NCI-H2196 treated with DMSO at 0.1 percent for 48 hours (cell line): ENCODE measurements at regions not wholly inside any gene's neighbourhood (a gene's known extent, or its start where the extent isn't known, plus 50 kb on each side); places are given as distances from the start of the nearest gene placed in this dataset.
"Not testable (repeated sequence)": the region's sequence is repeated elsewhere in the genome, so short reads cannot be mapped to it uniquely, and the experiment has no call there.

Source experiments
- DNase-seq: peaks from one replicate; lab custom pipeline; 2025; ENCODE audit not compliant: unreplicated experiment; lab: John Stamatoyannopoulos, UW

GRCh38 chr14:101634850-101635748 lies 73.8 kb downstream of the DIO3 start:
- DNase-seq = no peak

GRCh38 chr14:101635749-101636560 lies 74.7 kb downstream of the DIO3 start:
- no peak for DNase-seq

DNA sequence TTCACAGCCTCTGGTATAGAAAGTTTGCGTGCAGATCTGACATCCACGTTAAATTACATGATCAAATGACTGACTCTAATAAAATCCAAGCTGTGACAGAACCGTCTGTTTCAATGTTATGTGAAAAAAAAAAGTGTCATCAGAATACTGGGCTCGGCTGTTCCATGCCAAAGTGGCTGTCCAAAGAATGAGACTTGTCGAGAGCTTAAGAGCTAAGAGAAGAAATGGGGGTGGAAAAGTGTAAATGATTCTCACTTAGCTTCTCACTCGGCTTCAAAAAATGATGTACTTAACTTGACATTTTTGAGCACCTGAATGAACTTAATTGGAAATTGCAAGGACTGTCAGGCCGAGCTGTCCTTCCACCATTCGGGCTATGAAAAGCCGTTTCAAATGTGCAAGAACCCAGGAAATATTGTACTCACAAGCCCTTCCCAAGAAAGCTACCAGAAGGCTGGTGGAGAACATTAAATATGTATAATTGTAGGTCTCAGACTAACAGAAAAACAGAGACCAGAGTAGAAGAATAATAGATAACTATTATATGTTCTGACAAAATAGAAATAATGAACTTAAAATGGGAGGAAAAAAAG lies 78.0 kb downstream of the DIO3 start:
- DNase-seq = no peak

- no peak for DNase-seq
Observed at GRCh38 chr14:101643651-101644050, 82.4 kb downstream of the DIO3 start.

DNA sequence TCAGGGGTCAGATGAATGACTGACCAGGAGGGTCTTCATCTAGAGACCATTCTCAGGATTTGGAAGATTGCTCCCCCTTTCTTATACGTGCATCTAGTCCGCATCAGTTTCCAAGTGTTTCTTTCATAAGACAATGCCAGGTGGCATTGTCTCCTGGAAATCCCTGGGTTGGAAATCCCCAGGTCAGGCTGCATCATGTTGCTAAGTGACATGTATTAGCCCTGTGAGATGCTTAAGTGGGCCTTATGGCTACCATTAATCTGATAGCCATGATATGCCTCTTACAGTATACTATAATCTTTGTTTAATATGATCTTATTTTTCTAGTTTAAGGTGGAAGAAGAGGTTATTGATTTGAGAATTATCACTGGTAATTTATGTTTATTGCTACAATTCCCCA lies 92.8 kb downstream of the DIO3 start:
- no peak for DNase-seq

GRCh38 chr14:101657372-101657771 lies 96.1 kb downstream of the DIO3 start:
- no peak for DNase-seq

DNA sequence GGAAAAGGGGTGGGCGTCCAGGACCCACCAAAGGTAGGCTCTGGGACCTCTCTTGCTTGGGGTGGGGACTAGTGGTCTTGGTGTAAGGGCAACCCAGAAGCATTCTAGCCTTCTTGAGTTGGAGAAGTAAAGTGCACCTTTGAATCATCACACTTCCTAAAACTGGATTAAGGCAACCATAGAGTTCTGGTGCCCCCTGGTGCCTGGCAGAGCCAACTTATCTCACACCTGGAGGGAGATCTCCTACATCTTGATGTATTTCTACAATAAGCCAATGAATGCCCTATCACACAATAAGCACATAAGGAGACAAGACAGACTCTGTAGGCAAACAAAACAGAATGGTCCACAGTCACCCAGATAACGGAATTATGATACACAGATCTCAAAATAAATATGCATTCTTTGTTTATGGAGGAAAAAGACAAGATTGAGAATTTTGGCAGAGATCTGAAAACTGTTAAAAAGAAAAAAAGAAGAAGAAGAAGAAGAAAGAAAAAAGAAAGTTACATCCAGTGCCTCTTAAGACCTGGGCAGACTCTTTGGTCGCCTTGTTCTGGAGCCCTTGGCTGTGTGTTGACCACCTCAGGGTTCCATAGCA lies 95.9 kb upstream of the PPP2R5C start:
- DNase-seq = peak; percentile 0

GRCh38 chr14:101666264-101666663 lies 95.2 kb upstream of the PPP2R5C start:
- DNase-seq = no peak

DNA sequence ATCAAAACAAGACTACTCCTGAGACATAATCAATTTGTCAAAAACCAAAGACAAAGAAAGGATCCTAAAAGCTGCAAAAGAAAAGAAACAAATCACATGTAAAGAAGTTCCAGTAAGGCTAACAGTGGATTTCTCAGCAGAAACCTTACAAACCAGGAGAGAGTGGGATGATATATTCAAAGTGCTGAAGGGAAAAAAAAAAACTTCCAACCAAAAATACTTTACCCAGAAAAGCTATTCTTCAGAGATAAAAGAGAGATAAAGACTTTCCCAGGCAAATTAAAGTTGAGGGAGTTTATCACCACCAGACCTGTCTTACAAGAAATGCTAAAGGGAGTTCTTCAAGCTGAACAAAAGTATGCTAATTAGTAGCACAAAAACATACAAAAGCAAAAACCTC lies 91.9 kb upstream of the PPP2R5C start:
- DNase-seq = no peak

- DNase-seq = no peak
Observed at GRCh38 chr14:101673873-101674272, 87.6 kb upstream of the PPP2R5C start.

GRCh38 chr14:101675835-101676234 lies 85.7 kb upstream of the PPP2R5C start:
- not testable (repeated sequence) for DNase-seq

DNA sequence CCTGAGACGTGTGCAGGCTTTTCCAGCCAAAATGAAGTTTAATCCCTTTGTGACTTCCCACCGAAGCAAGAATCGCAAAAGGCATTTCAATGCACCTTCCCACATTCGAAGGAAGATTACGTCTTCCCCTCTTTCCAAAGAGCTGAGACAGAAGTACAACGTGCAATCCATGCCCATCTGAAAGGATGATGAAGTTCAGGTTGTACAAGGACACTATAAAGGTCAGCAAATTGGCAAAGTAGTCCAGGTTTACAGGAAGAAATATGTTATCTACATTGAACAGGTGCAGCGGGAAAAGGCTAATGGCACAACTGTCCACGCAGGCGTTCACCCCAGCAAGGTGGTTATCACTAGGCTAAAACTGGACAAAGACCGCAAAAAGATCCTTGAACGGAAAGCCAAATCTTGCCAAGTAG lies 83.6 kb upstream of the PPP2R5C start:
- not testable (repeated sequence) for DNase-seq

DNA sequence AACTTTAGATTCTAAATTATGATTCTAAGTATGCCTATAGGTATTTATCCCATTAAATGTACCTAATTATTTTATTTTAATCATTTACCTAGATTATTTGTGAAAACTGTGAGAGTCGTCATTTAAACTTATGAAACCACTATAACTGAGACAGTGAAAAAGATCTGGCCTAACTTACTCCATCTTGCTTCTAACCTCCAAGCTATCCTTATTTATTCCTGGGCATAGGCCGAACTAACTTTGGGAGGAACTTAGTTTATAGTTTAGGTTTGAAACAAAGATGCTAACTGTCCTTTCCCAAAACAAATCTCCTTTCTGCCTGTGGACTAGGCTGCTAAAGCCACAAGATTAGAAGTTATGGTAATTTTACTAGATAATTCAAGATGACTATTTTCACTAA lies 79.7 kb upstream of the PPP2R5C start:
- no peak for DNase-seq

DNA sequence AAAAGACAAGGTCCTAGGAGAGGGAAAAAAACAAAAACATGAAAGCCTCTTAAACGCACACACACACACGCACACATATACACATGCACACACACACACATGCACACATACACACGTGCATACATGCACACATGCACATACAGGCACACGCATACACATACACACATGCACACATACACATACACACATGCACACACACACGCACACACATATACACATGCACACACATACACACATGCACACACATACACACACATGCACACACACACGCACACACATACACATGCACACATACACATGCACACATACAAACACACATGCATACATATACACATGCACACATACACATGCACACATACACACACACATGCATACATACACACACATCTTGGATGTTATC lies 78.1 kb upstream of the PPP2R5C start:
- DNase-seq = no peak

DNA sequence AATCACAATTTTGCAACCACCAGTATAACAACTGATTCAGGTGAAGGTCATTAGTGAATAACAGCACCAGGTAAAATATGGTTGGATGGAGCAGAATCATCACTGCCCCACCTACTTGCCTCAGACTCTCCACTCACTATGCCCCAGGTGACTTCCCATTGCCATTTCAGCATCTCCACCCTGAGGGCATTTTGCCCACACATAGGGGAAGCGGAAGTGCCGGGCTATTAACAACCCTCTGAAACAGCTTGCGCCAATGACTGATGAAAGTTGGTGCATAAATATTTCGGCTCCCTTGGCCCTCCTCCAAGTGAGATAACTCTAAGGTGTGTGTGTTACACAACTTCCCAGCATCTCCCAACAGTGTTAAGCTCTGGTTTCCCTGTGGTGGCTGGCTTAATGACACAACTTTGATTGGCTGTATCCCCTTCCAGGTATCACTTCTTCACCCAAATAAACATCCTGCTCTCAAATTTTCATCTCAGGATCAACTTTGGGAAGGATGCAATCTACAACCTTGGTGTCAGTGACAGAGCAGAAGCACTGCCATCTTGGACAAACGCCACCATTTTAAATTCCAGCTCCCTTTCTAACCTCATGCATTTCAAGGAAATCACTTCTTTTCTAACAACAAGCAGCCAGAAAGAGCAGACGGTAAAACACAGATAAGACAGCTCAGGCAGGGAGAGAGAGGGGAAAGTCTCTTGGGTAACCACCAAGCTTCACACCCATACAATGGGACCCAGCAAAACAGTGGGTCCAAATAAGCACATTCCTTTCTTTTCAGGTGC lies 73.6 kb upstream of the PPP2R5C start:
- no peak for DNase-seq

DNA sequence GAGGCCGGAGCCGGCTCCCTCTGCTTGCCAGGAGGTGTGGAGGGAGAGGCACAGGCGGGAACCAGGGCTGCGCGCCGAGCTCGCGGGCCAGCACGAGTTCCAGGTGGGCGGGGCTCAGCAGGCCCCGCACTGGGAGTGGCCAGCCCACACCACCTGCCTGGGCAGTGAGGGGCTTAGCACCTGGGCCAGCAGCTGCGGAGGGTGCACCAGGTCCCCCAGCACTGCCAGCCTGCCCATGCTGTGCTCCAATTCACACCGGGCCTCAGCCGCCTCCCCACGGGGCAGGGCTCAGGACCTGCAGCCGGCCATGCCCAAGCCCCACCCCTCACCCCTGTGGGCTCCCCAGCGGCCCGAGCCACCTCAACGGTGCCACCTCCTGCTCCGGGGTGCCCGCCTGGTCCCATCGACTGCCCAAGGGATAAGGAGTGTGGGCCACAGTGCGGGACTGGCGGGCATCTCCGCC lies 72.4 kb upstream of the PPP2R5C start:
- no peak for DNase-seq

- not testable (repeated sequence) for DNase-seq
Observed at GRCh38 chr14:101689966-101690365, 71.5 kb upstream of the PPP2R5C start.

GRCh38 chr14:101695659-101696058 lies 65.8 kb upstream of the PPP2R5C start:
- no peak for DNase-seq

GRCh38 chr14:101704140-101704539 lies 57.4 kb upstream of the PPP2R5C start:
- DNase-seq = no peak

- DNase-seq = no peak
Observed at GRCh38 chr14:101705733-101706508, 55.6 kb upstream of the PPP2R5C start.
